ENCODE measurements at regions not wholly inside any gene's neighbourhood (a gene's known extent, or its start where the extent isn't known, plus 50 kb on each side); places are given as distances from the start of the nearest gene placed in this dataset.

- H3K4me1 ChIP-seq (ENCODE audit: control insufficient read depth in 1 of 2, insufficient read depth in 1 of 2, low read depth in 1 of 2, low read length in 1 of 2) = peaks cover 8 to 11% of the 10 kb centered on the region in 2 experiments
- H3K4me3 ChIP-seq (ENCODE audit: low read depth in 1 of 2, low read length in 1 of 2) = no peak overlapping the region
- no peaks in the 10 kb centered on the region for H3K9me3 ChIP-seq
- H3K27ac ChIP-seq = peak overlapping the region; percentile 54
- no peaks in the 10 kb centered on the region for H3K27me3 ChIP-seq
- no peak for TF ChIP-seq CTCF (IDR thresholded peaks at IDR 0.05)
- H3K36me3 ChIP-seq = no peaks in the 10 kb centered on the region
These were observed 149.2 kb upstream of the TEX13C start for GRCh38 chrX:125170459-125170858.

- no peaks in the 10 kb centered on the region for H3K27me3 ChIP-seq
- H3K4me1 ChIP-seq (ENCODE audit: control insufficient read depth in 1 of 2, insufficient read depth in 1 of 2, low read depth in 1 of 2, low read length in 1 of 2) = peaks cover 8 to 11% of the 10 kb centered on the region in 2 experiments
- TF ChIP-seq CTCF (IDR thresholded peaks at IDR 0.05) = no peak
- no peak overlapping the region for H3K27ac ChIP-seq
- H3K4me3 ChIP-seq (ENCODE audit: low read depth in 1 of 2, low read length in 1 of 2) = no peak overlapping the region
- H3K9me3 ChIP-seq = no peaks in the 10 kb centered on the region
- H3K36me3 ChIP-seq = no peaks in the 10 kb centered on the region
These were observed 147.1 kb upstream of the TEX13C start for GRCh38 chrX:125172531-125172930.

GRCh38 chrX:125175991-125176584, 143.6 kb upstream of the TEX13C start:
- Histone ChIP-seq H3K4me3 (ENCODE audit: low read depth in 1 of 2, low read length in 1 of 2) (no peak overlapping the region), H3K27ac (no peak overlapping the region), H3K4me1 (ENCODE audit: control insufficient read depth in 1 of 2, insufficient read depth in 1 of 2, low read depth in 1 of 2, low read length in 1 of 2) (no peaks in the 10 kb centered on the region), H3K27me3 (no peaks in the 10 kb centered on the region), H3K36me3 (no peaks in the 10 kb centered on the region), H3K9me3 (no peaks in the 10 kb centered on the region)
- no peak for TF ChIP-seq CTCF (IDR thresholded peaks at IDR 0.05)

- peaks cover 43 to 47% of the 10 kb centered on the region in 2 experiments for H3K4me1 ChIP-seq (ENCODE audit: control insufficient read depth in 1 of 2, insufficient read depth in 1 of 2, low read depth in 1 of 2, low read length in 1 of 2)
- no peaks in the 10 kb centered on the region for H3K9me3 ChIP-seq
- no peak overlapping the region for H3K4me3 ChIP-seq (ENCODE audit: low read depth in 1 of 2, low read length in 1 of 2)
- TF ChIP-seq CTCF (IDR thresholded peaks at IDR 0.05) = no peak
- H3K36me3 ChIP-seq = no peaks in the 10 kb centered on the region
- no peaks in the 10 kb centered on the region for H3K27me3 ChIP-seq
- H3K27ac ChIP-seq = no peak overlapping the region
These were observed 125.8 kb upstream of the TEX13C start for GRCh38 chrX:125193921-125194320.

- H3K9me3 ChIP-seq = no peaks in the 10 kb centered on the region
- no peak for TF ChIP-seq CTCF (IDR thresholded peaks at IDR 0.05)
- no peak overlapping the region for H3K27ac ChIP-seq
- no peak overlapping the region for H3K4me3 ChIP-seq (ENCODE audit: low read depth in 1 of 2, low read length in 1 of 2)
- peaks cover 16% of the 10 kb centered on the region for H3K27me3 ChIP-seq
- no peaks in the 10 kb centered on the region for H3K36me3 ChIP-seq
- peaks cover 4 to 18% of the 10 kb centered on the region in 2 experiments for H3K4me1 ChIP-seq (ENCODE audit: control insufficient read depth in 1 of 2, insufficient read depth in 1 of 2, low read depth in 1 of 2, low read length in 1 of 2)
These were observed 121.1 kb upstream of the TEX13C start for GRCh38 chrX:125198546-125198945.

All from neutrophil (primary cell).